HL-60 (cell line): ENCODE measurements at regions not wholly inside any gene's neighbourhood (a gene's known extent, or its start where the extent isn't known, plus 50 kb on each side); places are given as distances from the start of the nearest gene placed in this dataset.

Source experiments
- GABPA ChIP-seq: IDR thresholded peaks from 2 replicates; pipeline ENCODE4 v1.6.1; 2012; ENCODE audit warnings: low read depth
- POLR2AphosphoS5 ChIP-seq: IDR thresholded peaks from 2 replicates; pipeline ENCODE4 v1.6.1; 2012; ENCODE audit warnings: low read depth
- SPI1 ChIP-seq: IDR thresholded peaks from 2 replicates; pipeline ENCODE4 v1.6.1; 2012; ENCODE audit warnings: low read depth, mild to moderate bottlenecking, borderline replicate concordance
- TF ChIP-seq, protein P1 (sequence below): IDR thresholded peaks from one replicate; pipeline ENCODE4 v1.5.1; 2011; ENCODE audit warnings: low read length, control low read depth, inconsistent platforms; ENCODE audit not compliant: insufficient read depth
- TF ChIP-seq, protein P2 (sequence below): IDR thresholded peaks from 2 replicates; pipeline ENCODE4 v1.6.1; 2012; ENCODE audit warnings: low read depth; ENCODE audit not compliant: insufficient replicate concordance

- TF ChIP-seq, protein P1, sequence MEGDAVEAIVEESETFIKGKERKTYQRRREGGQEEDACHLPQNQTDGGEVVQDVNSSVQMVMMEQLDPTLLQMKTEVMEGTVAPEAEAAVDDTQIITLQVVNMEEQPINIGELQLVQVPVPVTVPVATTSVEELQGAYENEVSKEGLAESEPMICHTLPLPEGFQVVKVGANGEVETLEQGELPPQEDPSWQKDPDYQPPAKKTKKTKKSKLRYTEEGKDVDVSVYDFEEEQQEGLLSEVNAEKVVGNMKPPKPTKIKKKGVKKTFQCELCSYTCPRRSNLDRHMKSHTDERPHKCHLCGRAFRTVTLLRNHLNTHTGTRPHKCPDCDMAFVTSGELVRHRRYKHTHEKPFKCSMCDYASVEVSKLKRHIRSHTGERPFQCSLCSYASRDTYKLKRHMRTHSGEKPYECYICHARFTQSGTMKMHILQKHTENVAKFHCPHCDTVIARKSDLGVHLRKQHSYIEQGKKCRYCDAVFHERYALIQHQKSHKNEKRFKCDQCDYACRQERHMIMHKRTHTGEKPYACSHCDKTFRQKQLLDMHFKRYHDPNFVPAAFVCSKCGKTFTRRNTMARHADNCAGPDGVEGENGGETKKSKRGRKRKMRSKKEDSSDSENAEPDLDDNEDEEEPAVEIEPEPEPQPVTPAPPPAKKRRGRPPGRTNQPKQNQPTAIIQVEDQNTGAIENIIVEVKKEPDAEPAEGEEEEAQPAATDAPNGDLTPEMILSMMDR: no peak
- no peak for TF ChIP-seq GABPA
- TF ChIP-seq, protein P2, sequence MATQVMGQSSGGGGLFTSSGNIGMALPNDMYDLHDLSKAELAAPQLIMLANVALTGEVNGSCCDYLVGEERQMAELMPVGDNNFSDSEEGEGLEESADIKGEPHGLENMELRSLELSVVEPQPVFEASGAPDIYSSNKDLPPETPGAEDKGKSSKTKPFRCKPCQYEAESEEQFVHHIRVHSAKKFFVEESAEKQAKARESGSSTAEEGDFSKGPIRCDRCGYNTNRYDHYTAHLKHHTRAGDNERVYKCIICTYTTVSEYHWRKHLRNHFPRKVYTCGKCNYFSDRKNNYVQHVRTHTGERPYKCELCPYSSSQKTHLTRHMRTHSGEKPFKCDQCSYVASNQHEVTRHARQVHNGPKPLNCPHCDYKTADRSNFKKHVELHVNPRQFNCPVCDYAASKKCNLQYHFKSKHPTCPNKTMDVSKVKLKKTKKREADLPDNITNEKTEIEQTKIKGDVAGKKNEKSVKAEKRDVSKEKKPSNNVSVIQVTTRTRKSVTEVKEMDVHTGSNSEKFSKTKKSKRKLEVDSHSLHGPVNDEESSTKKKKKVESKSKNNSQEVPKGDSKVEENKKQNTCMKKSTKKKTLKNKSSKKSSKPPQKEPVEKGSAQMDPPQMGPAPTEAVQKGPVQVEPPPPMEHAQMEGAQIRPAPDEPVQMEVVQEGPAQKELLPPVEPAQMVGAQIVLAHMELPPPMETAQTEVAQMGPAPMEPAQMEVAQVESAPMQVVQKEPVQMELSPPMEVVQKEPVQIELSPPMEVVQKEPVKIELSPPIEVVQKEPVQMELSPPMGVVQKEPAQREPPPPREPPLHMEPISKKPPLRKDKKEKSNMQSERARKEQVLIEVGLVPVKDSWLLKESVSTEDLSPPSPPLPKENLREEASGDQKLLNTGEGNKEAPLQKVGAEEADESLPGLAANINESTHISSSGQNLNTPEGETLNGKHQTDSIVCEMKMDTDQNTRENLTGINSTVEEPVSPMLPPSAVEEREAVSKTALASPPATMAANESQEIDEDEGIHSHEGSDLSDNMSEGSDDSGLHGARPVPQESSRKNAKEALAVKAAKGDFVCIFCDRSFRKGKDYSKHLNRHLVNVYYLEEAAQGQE: no peak
- TF ChIP-seq POLR2AphosphoS5: no peak
- TF ChIP-seq SPI1: no peak
These were observed 1643.6 kb upstream of the CELF4 start for GRCh38 chr18:39209173-39209572.
